HG03575 (cell line): ENCODE measurements at regions not wholly inside any gene's neighbourhood (a gene's known extent, or its start where the extent isn't known, plus 50 kb on each side); places are given as distances from the start of the nearest gene placed in this dataset.
"Not testable (repeated sequence)": the region's sequence is repeated elsewhere in the genome, so short reads cannot be mapped to it uniquely, and the experiment has no call there.

Source experiments
- ATAC-seq: cut with Tn5 transposase; IDR thresholded peaks from one replicate; pipeline ENCODE4 v1.9.1; 2021; ENCODE audit not compliant: unreplicated experiment, insufficient number of reproducible peaks, low FRiP score; ENCODE audit errors: extremely low read depth

DNA sequence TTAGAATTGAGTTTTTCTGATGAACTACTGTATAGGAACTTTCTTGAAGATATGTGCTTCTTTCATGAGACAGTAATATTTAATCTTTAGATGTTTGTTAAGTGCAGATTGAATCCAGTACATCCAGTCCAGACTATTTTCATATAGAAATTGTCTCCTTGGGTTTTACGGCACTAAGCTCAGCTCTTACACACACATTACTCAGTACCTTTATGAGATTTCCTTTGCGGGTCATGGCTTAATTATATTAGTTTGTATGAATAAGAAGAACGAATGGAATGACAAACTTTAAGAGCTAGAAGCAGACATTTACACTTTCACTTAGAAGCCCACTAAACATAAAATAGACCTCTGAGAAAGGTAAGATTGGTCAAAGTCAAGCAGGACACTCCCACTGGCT lies 223.3 kb upstream of the THUMPD2 start:
- ATAC-seq = no peak

GRCh38 chr2:39999864-40000263 lies 220.8 kb upstream of the THUMPD2 start:
- no peak for ATAC-seq

- no peak for ATAC-seq
Measured at GRCh38 chr2:39998617-39999016, 219.6 kb upstream of the THUMPD2 start.

DNA sequence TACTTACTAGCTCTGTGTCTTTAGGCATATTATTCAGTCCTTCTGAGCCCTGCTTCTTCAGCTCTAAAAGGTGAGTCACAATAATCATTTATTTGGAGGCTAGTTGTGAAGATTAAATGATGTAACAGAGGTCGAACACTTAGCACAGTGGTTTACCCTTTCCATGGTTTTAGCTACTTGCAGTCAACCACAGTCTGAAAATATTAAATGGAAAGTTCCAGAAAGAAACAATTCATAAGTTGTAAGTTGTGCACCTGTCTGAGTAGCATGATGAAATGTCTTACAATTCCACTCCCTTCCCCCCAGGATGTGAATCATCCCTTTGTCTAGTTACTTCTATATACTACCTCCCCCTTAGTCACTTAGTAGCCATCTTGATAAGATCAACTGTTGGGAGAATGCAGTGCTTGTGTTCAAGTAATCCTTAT lies 217.6 kb upstream of the THUMPD2 start:
- ATAC-seq = no peak

- ATAC-seq = no peak
Measured at GRCh38 chr2:39995005-39995737, 216.1 kb upstream of the THUMPD2 start.

DNA sequence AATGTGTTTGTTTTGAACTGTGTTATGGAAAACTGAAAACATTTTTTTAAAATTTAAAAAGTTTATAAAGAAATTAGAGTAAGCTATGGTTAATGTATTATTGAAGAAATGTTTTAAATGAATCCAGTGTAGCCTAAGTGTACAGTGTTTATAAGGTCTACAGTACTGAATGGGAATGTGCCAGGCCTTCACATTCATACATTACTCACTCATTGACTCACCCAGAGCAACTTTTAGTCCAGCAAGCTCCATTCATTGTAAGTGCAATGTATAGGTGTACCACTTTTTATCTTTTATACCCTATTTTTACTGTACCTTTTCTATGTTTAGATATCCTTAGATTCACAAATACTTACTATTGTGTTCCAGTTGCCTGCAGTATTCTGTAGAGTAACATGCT lies 215.1 kb upstream of the THUMPD2 start:
- no peak for ATAC-seq

DNA sequence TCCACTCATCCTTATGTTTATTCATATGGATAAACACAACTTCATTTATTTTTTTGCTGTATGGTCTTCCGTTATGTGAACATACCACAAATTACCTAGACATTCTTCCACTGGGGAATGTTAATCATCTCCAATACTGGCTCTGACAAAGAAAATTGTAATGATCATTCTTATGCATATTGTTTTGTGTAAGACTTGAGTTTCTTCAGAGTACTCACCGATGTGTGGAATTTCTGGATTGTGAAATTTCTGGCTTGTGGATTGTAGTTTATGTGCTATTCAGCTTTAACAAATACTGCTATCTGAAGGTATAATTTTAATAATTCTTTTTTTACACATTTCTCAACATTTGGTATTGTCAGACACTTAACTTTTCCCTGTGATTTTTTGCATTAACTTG lies 212.2 kb upstream of the THUMPD2 start:
- ATAC-seq = no peak

DNA sequence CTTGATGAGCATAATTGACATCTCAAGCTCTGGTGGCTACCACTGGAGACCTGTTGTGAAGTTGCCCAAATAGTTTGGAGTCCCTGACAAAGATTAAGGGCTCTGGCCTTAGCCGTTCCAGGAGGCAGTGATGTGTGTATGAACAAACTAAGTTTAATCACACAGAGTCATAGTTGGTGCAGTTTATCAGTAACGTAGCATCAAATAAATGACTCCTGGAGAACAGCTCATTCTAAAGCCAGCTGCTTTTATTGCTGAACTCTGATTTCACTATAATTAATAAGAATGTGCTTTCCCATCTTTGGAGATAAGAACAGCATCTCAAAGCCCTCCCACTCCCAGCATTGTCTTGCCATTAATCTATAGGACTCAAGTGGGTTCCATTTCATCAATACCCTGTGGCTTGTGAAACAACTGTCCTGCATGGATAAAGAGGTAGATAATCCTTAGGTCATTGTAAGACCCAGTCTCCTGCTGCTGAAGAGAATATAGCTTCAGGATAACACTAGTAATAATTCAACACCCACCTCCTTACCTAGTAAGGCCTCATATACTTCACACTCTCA lies 211.4 kb upstream of the THUMPD2 start:
- no peak for ATAC-seq

DNA sequence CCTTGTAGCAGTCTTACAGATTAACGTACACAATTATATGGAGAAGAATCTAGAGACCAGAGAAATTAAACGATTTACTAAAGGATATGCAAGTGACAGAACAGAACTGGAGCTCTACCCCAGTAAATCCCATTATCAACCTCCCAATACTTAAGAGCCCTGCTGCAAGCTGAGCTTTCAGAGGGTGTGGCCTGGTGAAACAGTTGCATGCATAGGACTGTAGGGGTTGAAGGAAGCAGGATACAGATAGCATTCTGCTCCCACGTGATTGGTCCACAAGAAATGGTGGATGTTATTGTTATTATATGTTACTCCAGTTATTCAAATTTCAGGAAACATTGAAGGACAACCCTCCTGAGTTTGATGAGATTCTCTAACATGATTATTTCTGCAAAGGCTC lies 210.8 kb upstream of the THUMPD2 start:
- ATAC-seq = no peak

DNA sequence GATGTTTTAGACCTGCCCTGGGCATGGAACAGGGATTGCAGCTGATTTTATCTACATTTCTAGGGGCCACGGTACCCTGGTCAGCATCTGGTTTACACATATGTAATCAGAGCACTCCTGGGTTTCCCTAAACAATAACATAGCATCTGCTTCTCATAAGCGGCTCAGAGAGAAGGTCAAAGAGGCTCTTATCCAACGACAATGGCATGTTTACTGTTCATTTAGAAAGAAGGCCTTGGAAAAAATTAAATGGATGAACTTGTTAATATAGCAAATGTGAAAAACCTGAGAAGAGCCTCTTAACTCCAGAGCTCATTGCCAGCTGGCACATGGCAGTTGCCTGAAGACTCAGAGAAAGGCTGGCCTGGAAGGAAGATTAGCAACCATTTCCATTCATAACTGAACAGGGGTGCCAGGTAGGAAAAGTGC lies 202.8 kb upstream of the THUMPD2 start:
- no peak for ATAC-seq

DNA sequence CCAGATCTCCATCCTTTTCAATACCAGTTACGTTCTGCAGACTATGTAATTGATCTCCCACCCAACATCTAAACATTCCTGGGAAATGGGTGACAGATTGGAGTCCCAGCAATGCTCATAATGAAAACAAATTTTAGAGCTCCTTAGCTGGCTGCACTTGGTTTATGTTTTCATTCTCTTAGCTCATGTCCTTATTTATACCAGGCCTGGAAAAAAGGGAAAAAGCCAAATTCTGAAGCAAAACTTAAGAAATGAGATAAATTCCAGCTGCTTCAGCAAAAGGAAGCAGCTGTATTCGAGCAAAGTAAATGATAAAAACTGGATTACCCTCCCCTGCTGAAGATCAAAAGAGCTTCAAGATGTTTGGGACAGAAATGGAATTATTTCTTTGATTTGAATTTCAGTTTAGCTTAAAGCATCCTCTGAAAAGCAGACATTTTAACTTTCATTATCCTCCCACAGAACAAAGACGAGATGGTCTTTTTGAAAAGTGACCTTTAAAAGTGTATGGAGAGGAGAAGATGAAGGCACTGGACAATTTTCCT lies 196.5 kb upstream of the THUMPD2 start:
- no peak for ATAC-seq

- no peak for ATAC-seq
Measured at GRCh38 chr2:39968037-39968436, 189.0 kb upstream of the THUMPD2 start.

DNA sequence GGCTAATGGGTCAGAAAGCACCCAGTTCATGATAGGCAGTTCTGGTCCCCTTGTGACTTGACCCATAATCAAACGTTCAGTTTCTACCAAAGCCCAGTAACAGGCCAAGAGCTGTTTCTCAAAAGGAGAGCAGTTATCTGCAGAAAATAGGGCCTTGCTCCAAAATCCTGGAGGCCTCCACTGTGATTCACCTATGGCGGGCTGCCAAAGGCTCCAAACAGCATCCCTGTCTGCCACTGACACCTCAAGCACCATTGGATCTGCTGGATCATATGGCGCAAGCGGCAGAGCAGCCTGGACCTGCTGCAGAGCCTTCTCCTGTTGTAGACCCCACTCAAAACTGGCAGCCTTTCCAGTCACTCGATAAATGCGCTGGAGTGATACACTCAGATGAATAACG lies 181.6 kb upstream of the THUMPD2 start:
- not testable (repeated sequence) for ATAC-seq

- ATAC-seq = no peak
Measured at GRCh38 chr2:39954346-39954745, 175.3 kb upstream of the THUMPD2 start.

DNA sequence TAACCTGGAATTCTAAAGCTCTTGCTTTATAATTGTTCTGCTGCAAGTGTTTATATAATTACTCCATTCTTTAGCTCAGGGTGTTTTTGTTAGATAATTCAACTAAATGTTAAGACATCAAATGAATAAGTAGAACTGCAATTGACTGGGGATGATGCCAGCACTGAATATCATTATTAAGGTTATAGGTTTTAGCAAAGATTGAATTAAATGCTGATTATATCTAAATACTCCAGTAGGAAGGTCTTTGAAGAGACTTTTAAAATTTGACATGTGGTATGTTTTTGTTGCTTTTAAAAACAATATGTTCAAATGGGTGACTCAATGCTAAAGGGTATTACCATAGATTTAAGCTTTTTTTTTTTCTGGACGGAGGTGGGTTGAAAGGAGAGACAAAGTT lies 170.1 kb upstream of the THUMPD2 start:
- ATAC-seq = no peak

DNA sequence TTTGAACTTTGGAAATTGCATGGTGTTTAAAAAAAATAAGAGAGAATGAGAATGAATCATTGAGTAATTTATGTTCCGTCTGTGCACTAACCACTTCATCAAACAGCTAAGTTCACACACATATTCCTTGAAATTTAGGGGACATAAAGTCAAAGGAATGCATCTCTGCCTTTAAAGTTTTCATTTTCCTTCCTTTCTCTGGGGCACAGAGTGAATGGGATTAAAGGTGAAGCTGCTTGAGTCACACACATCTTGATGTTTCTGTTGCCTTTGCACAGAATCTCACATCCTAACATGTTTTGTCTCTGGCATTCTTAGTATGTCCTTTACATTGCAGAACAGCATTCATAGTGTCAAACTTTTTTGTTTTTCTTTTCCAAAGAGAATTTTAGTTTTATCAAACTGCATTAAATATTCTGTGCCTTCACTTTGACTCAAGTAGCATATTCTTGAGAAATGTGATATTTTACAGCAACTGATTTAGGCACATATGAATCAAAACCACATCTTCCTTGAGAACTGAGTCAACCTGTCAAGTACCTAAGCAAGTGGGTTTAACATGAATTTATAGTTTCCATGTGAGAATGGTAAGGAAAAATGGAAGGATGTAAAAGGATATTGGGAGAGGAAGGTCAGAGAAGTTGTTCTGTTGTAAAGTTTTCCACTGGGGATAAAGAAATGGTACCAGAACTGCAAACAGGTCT lies 169.1 kb upstream of the THUMPD2 start:
- ATAC-seq = no peak

DNA sequence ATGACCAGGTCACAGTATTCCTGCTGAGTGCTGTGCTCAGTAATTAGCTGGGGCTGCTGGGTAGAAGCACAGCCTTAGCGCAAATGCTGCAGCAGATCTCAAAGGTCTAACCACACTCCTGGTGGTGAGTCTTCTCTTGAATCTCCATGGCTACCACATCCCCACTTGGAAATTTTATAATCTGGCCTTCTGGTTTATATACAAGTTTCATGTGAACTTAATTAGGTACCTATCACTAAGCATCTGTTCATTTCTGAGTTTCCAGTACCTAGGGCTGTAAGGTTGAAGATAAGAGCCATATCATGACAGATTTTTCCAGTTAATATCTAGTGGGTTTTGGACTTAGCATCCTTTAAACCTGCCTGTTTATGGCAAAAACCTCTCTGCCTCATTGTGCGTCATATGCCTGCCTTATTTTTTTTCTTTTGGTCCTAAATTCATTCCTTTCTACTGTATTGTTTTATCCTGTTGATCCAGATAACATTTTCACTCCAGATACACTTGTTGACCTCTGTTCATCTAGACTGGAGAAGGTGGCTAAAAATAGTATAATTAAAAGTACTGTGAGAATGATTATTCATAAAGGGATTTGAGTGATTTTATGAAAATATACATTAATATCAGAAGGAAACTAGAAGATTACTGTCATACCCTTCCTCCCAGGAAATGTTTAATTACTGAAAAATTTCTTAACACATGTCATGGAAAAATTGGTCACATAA lies 168.4 kb upstream of the THUMPD2 start:
- ATAC-seq = no peak

GRCh38 chr2:39942950-39943349 lies 163.9 kb upstream of the THUMPD2 start:
- no peak for ATAC-seq

- ATAC-seq = no peak
Measured at GRCh38 chr2:39938035-39938835, 159.2 kb upstream of the THUMPD2 start.
